WTC11 (cell line): ENCODE measurements at regions not wholly inside any gene's neighbourhood (a gene's known extent, or its start where the extent isn't known, plus 50 kb on each side); places are given as distances from the start of the nearest gene placed in this dataset.

Source experiments
- CTCF ChIP-seq: fragments of 200-600 bp; IDR thresholded peaks from 2 replicates; pipeline ENCODE4 v1.8.0; 2022; ENCODE audit warnings: antibody characterized with exemption
- FOXP1 ChIP-seq: sonication (generic); formaldehyde crosslinking; IDR thresholded peaks from 2 replicates; pipeline ENCODE4 v1.8.0; 2022; ENCODE audit warnings: missing genetic modification reagents, mild to moderate bottlenecking, moderate library complexity, borderline replicate concordance
- IRF2 ChIP-seq: sonication (generic); formaldehyde crosslinking; IDR thresholded peaks from 2 replicates; pipeline ENCODE4 v1.8.0; 2022; ENCODE audit warnings: low read depth, missing genetic modification reagents, borderline replicate concordance
- TCF7 ChIP-seq: sonication (generic); formaldehyde crosslinking; IDR thresholded peaks from 2 replicates; pipeline ENCODE4 v1.8.0; 2022; ENCODE audit warnings: mild to moderate bottlenecking, low read depth, missing genetic modification reagents, moderate library complexity

DNA sequence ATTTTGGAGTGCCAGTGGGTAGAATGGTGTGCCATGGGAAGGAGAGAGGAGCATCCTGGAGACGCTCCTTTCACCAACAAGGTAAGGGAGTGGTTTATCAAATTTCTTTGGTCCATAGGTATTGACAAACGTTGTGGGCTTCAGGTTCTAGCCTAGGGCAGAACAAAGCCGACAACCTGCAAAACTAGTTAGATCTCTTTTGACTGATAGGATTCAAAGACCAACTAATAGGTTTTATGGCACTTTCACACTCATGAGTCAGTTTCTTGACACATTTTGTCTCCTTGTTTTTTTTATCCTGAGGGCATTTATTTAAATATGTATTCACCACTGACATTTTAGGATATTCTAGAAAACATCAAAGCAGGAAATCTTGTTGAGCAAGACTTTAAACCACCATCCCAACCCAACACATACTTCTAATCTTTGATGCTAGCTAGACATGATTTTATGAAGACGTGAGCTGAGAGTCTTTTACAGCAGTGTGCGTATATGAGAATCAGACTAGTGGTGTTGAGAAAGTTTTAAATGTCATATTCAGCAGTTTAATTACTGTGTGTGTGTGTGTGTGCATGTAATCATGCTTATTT is 370.4 kb upstream of the HSF2 start:
- TF ChIP-seq CTCF (no peak), FOXP1 (CRISPR knock-in tag) (no peak), IRF2 (CRISPR knock-in tag) (no peak), TCF7 (CRISPR knock-in tag) (no peak)
